Peyer's patch (tissue), 4 donors: ENCODE measurements at regions not wholly inside any gene's neighbourhood (a gene's known extent, or its start where the extent isn't known, plus 50 kb on each side); places are given as distances from the start of the nearest gene placed in this dataset.

Source experiments
- CTCF ChIP-seq, 6 experiments: fragments of 450-650 bp in 4 of 6; fragments of 200-600 bp in 2 of 6; sonication (generic) in 1 of 6; IDR thresholded peaks; one replicate each; pipeline ENCODE4 v1.5.1; 2017 to 2019; ENCODE audit warnings: antibody characterized with exemption in 6 of 6, mild to moderate bottlenecking in 3 of 6, moderate library complexity in 1 of 6
- POLR2A ChIP-seq, 2 donors: fragments of 450-650 bp; IDR thresholded peaks; one replicate each; pipeline ENCODE4 v1.5.1; 2017; ENCODE audit warnings: antibody characterized with exemption in 2 of 2, mild to moderate bottlenecking in 2 of 2, moderate library complexity in 2 of 2

GRCh38 chr20:29085625-29086024 lies 2171.8 kb upstream of the DEFB115 start:
- no peak for TF ChIP-seq CTCF (IDR thresholded peaks at IDR 0.05)
- no peak for TF ChIP-seq POLR2A (IDR thresholded peaks at IDR 0.05)
